RWPE2 (cell line): ENCODE measurements at regions not wholly inside any gene's neighbourhood (a gene's known extent, or its start where the extent isn't known, plus 50 kb on each side); places are given as distances from the start of the nearest gene placed in this dataset.

ENCODE experiments used
- ATAC-seq: fragments of 200-7000 bp; cut with Tn5 transposase; 3 replicates; pipeline ENCODE4 v1.9.1; 2021; ENCODE audit warnings: low read depth
- DNase-seq: peaks from one replicate; pipeline ENCODE4 v3.0.0-alpha.2; 2020; ENCODE audit warnings: low spot score
- H3K27ac ChIP-seq: fragments of 450-650 bp; 2 replicates; pipeline ENCODE4 v1.5.1; 2017; ENCODE audit warnings: mild to moderate bottlenecking; ENCODE audit not compliant: poor library complexity, severe bottlenecking
- H3K27me3 ChIP-seq: fragments of 250-450 bp; sonication (Bioruptor Pico); 2 replicates; pipeline ENCODE4 v1.5.1; 2021; ENCODE audit warnings: mild to moderate bottlenecking, moderate library complexity; ENCODE audit not compliant: insufficient read depth, poor library complexity, severe bottlenecking
- H3K36me3 ChIP-seq: fragments of 250-450 bp; sonication (Bioruptor Pico); 2 replicates; pipeline ENCODE4 v1.5.1; 2020; ENCODE audit warnings: low read depth, mild to moderate bottlenecking, moderate library complexity
- H3K4me1 ChIP-seq: fragments of 250-450 bp; sonication (Bioruptor Pico); 2 replicates; pipeline ENCODE4 v1.5.1; 2021; ENCODE audit warnings: mild to moderate bottlenecking, moderate library complexity; ENCODE audit not compliant: insufficient read depth, poor library complexity, severe bottlenecking
- H3K4me3 ChIP-seq: fragments of 250-450 bp; sonication (Bioruptor Pico); 2 replicates; pipeline ENCODE4 v1.5.1; 2021; ENCODE audit warnings: mild to moderate bottlenecking, moderate library complexity; ENCODE audit not compliant: severe bottlenecking
- H3K9me3 ChIP-seq: fragments of 250-450 bp; sonication (Bioruptor Pico); 2 replicates; pipeline ENCODE4 v1.5.1; 2021; ENCODE audit warnings: mild to moderate bottlenecking, moderate library complexity; ENCODE audit not compliant: severe bottlenecking
- CTCF ChIP-seq: fragments of 450-650 bp; IDR thresholded peaks from one replicate; pipeline ENCODE4 v1.5.1; 2017; ENCODE audit warnings: mild to moderate bottlenecking, moderate library complexity; ENCODE audit not compliant: poor library complexity, severe bottlenecking

- DNase-seq (no peak), ATAC-seq (no peak)
- H3K9me3 ChIP-seq: no peaks in the 10 kb centered on the region
- TF ChIP-seq CTCF: no peak
- peaks cover 13% of the 10 kb centered on the region for H3K4me1 ChIP-seq
- H3K36me3 ChIP-seq: no peaks in the 10 kb centered on the region
- H3K27ac ChIP-seq: no peak overlapping the region
- no peak overlapping the region for H3K4me3 ChIP-seq
- no peaks in the 10 kb centered on the region for H3K27me3 ChIP-seq
Measured at GRCh38 chr17:69879576-69879975, 195.4 kb upstream of the KCNJ16 start.

GRCh38 chr17:69880591-69881112 is 194.4 kb upstream of the KCNJ16 start:
- Histone ChIP-seq H3K27ac (no peak overlapping the region), H3K9me3 (no peaks in the 10 kb centered on the region), H3K36me3 (no peaks in the 10 kb centered on the region), H3K27me3 (no peaks in the 10 kb centered on the region), H3K4me1 (peaks cover 6% of the 10 kb centered on the region), H3K4me3 (no peak overlapping the region)
- TF ChIP-seq CTCF: no peak
- no peak for DNase-seq
- no peak for ATAC-seq

GRCh38 chr17:69882281-69882680 is 192.7 kb upstream of the KCNJ16 start:
- Histone ChIP-seq H3K27ac (no peak overlapping the region), H3K27me3 (no peaks in the 10 kb centered on the region), H3K9me3 (no peaks in the 10 kb centered on the region), H3K36me3 (no peaks in the 10 kb centered on the region), H3K4me3 (no peak overlapping the region), H3K4me1 (peaks cover 6% of the 10 kb centered on the region)
- ATAC-seq (no peak), DNase-seq (no peak)
- TF ChIP-seq CTCF: no peak

- H3K4me1 ChIP-seq: peaks cover 6% of the 10 kb centered on the region
- no peak overlapping the region for H3K4me3 ChIP-seq
- no peak for ATAC-seq
- DNase-seq: no peak
- no peaks in the 10 kb centered on the region for H3K36me3 ChIP-seq
- no peak overlapping the region for H3K27ac ChIP-seq
- H3K27me3 ChIP-seq: no peaks in the 10 kb centered on the region
- no peak for TF ChIP-seq CTCF
- H3K9me3 ChIP-seq: no peaks in the 10 kb centered on the region
Measured at GRCh38 chr17:69883120-69883519, 191.9 kb upstream of the KCNJ16 start.

- H3K36me3 ChIP-seq: no peaks in the 10 kb centered on the region
- DNase-seq (no peak), ATAC-seq (no peak)
- no peak overlapping the region for H3K27ac ChIP-seq
- H3K9me3 ChIP-seq: no peaks in the 10 kb centered on the region
- no peak overlapping the region for H3K4me3 ChIP-seq
- H3K27me3 ChIP-seq: no peaks in the 10 kb centered on the region
- no peaks in the 10 kb centered on the region for H3K4me1 ChIP-seq
- TF ChIP-seq CTCF: no peak
Measured at GRCh38 chr17:69884356-69884755, 190.7 kb upstream of the KCNJ16 start.
